ENCODE measurements at regions not wholly inside any gene's neighbourhood (a gene's known extent, or its start where the extent isn't known, plus 50 kb on each side); places are given as distances from the start of the nearest gene placed in this dataset.
"Not testable (repeated sequence)": the region's sequence is repeated elsewhere in the genome, so short reads cannot be mapped to it uniquely, and the experiment has no call there.

DNA sequence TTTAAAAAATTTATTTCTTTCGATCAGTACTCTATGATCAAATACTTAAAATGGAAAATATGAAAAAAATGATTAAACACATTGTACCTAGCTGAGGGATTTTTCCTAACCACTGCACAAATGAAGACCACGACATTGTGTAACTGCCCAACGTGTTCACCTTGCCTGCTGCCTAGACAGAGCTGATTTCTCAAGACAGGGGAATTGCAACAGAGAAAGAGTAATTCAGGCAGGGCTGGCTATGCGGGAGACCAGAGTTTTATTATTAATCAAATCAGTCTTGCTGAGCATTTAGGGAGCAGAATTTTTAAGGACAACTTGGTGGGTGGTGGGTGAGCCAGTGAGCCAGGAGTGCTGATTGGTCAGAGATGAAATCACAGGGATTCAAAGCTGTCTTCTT lies 1290.8 kb downstream of the RPIA start:
- not testable (repeated sequence) for TF ChIP-seq POLR2A (IDR thresholded peaks at IDR 0.05; ENCODE audit: low read length); GATA1 (IDR thresholded peaks at IDR 0.05; ENCODE audit: low read depth, low read length)
